GM21423 (cell line): ENCODE measurements at regions not wholly inside any gene's neighbourhood (a gene's known extent, or its start where the extent isn't known, plus 50 kb on each side); places are given as distances from the start of the nearest gene placed in this dataset.

Experiments used
- ATAC-seq: cut with Tn5 transposase; IDR thresholded peaks from one replicate; pipeline ENCODE4 v1.9.1; 2021; ENCODE audit warnings: mild to moderate bottlenecking, moderate library complexity; ENCODE audit not compliant: unreplicated experiment

GRCh38 chr2:56444339-56444738, 260.5 kb downstream of the CCDC85A start:
- no peak for ATAC-seq

GRCh38 chr2:56448403-56449001, 264.7 kb downstream of the CCDC85A start:
- ATAC-seq = no peak

GRCh38 chr2:56449002-56449431, 265.2 kb downstream of the CCDC85A start:
- ATAC-seq = no peak

GRCh38 chr2:56449449-56449860, 265.7 kb downstream of the CCDC85A start:
- ATAC-seq = no peak

- ATAC-seq = no peak
These were observed 266.3 kb downstream of the CCDC85A start for GRCh38 chr2:56450047-56450446.

GRCh38 chr2:56450772-56451171, 267.0 kb downstream of the CCDC85A start:
- ATAC-seq = no peak

- ATAC-seq = no peak
These were observed 271.9 kb downstream of the CCDC85A start for GRCh38 chr2:56455642-56456041.

- no peak for ATAC-seq
These were observed 273.0 kb downstream of the CCDC85A start for GRCh38 chr2:56456791-56457190.

- no peak for ATAC-seq
These were observed 276.7 kb downstream of the CCDC85A start for GRCh38 chr2:56460508-56460907.

- ATAC-seq = no peak
These were observed 280.3 kb downstream of the CCDC85A start for GRCh38 chr2:56464066-56464465.

- ATAC-seq = no peak
These were observed 280.8 kb downstream of the CCDC85A start for GRCh38 chr2:56464613-56465012.

- no peak for ATAC-seq
These were observed 281.7 kb downstream of the CCDC85A start for GRCh38 chr2:56465491-56465890.

- no peak for ATAC-seq
These were observed 289.7 kb downstream of the CCDC85A start for GRCh38 chr2:56473524-56473923.

GRCh38 chr2:56474412-56475158, 290.8 kb downstream of the CCDC85A start:
- no peak for ATAC-seq

- ATAC-seq = no peak
These were observed 291.4 kb downstream of the CCDC85A start for GRCh38 chr2:56475191-56475590.

- ATAC-seq = no peak
These were observed 292.8 kb downstream of the CCDC85A start for GRCh38 chr2:56476509-56477071.

GRCh38 chr2:56478027-56478426, 294.2 kb downstream of the CCDC85A start:
- no peak for ATAC-seq

GRCh38 chr2:56483081-56483480, 299.3 kb downstream of the CCDC85A start:
- ATAC-seq = no peak

- no peak for ATAC-seq
These were observed 301.1 kb downstream of the CCDC85A start for GRCh38 chr2:56484906-56485305.

GRCh38 chr2:56500317-56500716, 316.5 kb downstream of the CCDC85A start:
- no peak for ATAC-seq

- no peak for ATAC-seq
These were observed 318.8 kb downstream of the CCDC85A start for GRCh38 chr2:56502616-56503015.

- no peak for ATAC-seq
These were observed 322.1 kb downstream of the CCDC85A start for GRCh38 chr2:56505885-56506284.
